Glutamatergic neuron (in vitro differentiated cells): ENCODE measurements at regions not wholly inside any gene's neighbourhood (a gene's known extent, or its start where the extent isn't known, plus 50 kb on each side); places are given as distances from the start of the nearest gene placed in this dataset.

Experiments used
- DNase-seq: peaks from one replicate; pipeline ENCODE4 v3.0.0; 2022
- H3K27ac Mint-ChIP-seq: one replicate; pipeline ENCODE4 v1.8.0; 2020; ENCODE audit warnings: mild to moderate bottlenecking, mixed read lengths, inconsistent platforms; ENCODE audit not compliant: unreplicated experiment
- H3K27me3 Mint-ChIP-seq: one replicate; pipeline ENCODE4 v1.8.0; 2020; ENCODE audit warnings: mild to moderate bottlenecking, moderate library complexity, mixed read lengths, inconsistent platforms; ENCODE audit not compliant: unreplicated experiment
- H3K36me3 Mint-ChIP-seq: one replicate; pipeline ENCODE4 v1.8.0; 2020; ENCODE audit warnings: mild to moderate bottlenecking, mixed read lengths, inconsistent platforms; ENCODE audit not compliant: unreplicated experiment
- H3K4me1 Mint-ChIP-seq: one replicate; pipeline ENCODE4 v1.8.0; 2020; ENCODE audit warnings: mild to moderate bottlenecking, low read depth, mixed read lengths, inconsistent platforms; ENCODE audit not compliant: unreplicated experiment
- H3K4me3 Mint-ChIP-seq: one replicate; pipeline ENCODE4 v1.8.0; 2020; ENCODE audit warnings: mild to moderate bottlenecking, mixed read lengths, inconsistent platforms; ENCODE audit not compliant: unreplicated experiment
- H3K9me3 Mint-ChIP-seq: one replicate; pipeline ENCODE4 v1.8.0; 2020; ENCODE audit warnings: mild to moderate bottlenecking, moderate library complexity, mixed read lengths, inconsistent platforms; ENCODE audit not compliant: unreplicated experiment
- TF ChIP-seq, protein P1 (sequence below): fragments of 200-600 bp; sonication (generic); IDR thresholded peaks from one replicate; pipeline ENCODE4 v1.5.0; 2021; ENCODE audit not compliant: partially characterized antibody, unreplicated experiment

DNA sequence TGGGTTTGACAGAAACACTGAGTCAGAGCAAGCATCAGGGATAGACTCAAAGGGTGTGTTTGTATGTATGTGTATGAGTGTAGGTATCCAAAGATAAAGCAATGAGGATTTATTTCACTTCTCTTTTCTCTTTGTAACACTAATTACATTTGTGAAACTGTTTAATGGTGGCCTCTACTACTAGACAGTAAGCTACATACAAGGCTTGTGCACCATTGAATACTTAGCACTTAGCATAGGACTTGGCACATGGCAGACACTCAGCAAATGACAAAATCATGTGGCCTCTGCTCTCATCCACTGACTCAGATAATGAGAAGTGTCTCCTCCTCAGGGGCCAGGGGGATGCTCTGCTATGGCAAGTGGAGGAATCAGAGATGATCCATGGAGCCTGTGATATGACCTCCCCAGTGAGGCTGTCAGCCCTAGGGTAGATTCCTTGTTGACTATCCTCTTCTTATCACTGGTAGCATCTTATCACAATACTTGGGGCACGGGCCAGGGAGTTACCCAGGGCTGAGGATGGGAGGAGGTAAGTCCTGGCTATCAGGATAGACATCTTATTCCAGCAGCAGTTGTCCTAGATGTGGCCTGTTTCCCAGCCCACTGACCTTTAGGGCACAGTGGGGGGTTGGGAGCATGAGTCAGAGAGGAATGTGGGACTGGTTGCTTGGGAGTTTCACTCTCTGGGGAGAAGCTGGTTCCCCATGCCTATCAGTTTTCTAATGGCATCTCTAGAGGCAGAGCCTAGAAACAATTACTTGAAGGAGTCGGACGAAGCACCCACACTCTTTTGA is 71.2 kb upstream of the HOXC13 start:
- H3K36me3 Mint-ChIP-seq: no peaks in the 10 kb centered on the region
- H3K4me1 Mint-ChIP-seq: no peaks in the 10 kb centered on the region
- H3K9me3 Mint-ChIP-seq: no peaks in the 10 kb centered on the region
- TF ChIP-seq, protein P1, sequence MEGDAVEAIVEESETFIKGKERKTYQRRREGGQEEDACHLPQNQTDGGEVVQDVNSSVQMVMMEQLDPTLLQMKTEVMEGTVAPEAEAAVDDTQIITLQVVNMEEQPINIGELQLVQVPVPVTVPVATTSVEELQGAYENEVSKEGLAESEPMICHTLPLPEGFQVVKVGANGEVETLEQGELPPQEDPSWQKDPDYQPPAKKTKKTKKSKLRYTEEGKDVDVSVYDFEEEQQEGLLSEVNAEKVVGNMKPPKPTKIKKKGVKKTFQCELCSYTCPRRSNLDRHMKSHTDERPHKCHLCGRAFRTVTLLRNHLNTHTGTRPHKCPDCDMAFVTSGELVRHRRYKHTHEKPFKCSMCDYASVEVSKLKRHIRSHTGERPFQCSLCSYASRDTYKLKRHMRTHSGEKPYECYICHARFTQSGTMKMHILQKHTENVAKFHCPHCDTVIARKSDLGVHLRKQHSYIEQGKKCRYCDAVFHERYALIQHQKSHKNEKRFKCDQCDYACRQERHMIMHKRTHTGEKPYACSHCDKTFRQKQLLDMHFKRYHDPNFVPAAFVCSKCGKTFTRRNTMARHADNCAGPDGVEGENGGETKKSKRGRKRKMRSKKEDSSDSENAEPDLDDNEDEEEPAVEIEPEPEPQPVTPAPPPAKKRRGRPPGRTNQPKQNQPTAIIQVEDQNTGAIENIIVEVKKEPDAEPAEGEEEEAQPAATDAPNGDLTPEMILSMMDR: no peak
- no peak overlapping the region for H3K27ac Mint-ChIP-seq
- no peaks in the 10 kb centered on the region for H3K27me3 Mint-ChIP-seq
- no peak overlapping the region for H3K4me3 Mint-ChIP-seq
- no peak for DNase-seq

DNA sequence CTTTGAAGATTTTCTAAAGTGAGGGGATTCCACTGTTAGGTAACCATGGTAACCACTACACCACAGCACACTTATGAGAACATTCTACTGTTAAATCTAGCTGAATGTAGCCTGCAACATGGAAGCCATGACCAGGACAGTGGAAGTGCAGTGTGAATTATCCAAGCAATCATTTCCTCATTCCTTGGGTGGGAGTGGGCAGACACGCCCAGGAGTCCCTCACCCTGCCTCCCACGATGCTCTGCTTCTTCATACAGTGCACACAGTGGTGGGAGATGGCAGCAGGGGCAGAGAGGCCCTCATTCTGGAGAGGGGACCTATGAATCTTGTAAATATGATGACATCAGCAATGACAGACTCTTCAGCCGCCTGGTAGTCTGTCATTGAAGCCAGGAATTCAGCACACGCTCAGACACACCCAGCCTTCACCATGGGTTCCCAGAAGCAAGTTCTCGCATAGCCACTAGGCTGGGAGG is 70.1 kb upstream of the HOXC13 start:
- Mint-ChIP-seq H3K4me3 (no peak overlapping the region), H3K9me3 (no peaks in the 10 kb centered on the region), H3K27me3 (no peaks in the 10 kb centered on the region), H3K4me1 (peaks cover 3% of the 10 kb centered on the region), H3K27ac (no peak overlapping the region), H3K36me3 (no peaks in the 10 kb centered on the region)
- TF ChIP-seq, protein P1: no peak
- no peak for DNase-seq

- Mint-ChIP-seq H3K27ac (no peak overlapping the region), H3K4me1 (peaks cover 3% of the 10 kb centered on the region), H3K9me3 (no peaks in the 10 kb centered on the region), H3K4me3 (no peak overlapping the region), H3K36me3 (no peaks in the 10 kb centered on the region), H3K27me3 (no peaks in the 10 kb centered on the region)
- TF ChIP-seq, protein P1: no peak
- DNase-seq: no peak
Measured at GRCh38 chr12:53869500-53869899, 69.1 kb upstream of the HOXC13 start.

DNA sequence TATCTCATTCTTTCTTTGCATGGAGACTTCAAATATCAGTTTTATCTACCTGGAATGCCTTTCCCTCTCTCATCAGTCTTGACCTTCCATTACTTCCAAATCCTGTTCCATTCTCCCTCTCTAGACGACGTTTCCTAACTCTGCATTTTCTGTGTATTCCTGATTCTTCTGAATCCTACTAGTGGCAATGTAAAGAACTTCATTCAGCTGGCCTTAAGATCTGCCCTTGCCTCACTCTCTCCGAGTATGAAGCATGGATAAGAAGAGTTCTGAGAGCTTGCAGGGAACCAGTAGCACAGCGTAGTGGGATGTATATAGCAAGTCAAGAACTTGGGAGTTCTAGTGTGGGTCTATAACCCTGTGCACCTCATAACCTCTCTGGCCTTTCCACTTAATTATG is 68.5 kb upstream of the HOXC13 start:
- Mint-ChIP-seq H3K36me3 (no peaks in the 10 kb centered on the region), H3K4me3 (no peak overlapping the region), H3K27ac (no peak overlapping the region), H3K27me3 (no peaks in the 10 kb centered on the region), H3K9me3 (no peaks in the 10 kb centered on the region), H3K4me1 (peaks cover 3% of the 10 kb centered on the region)
- TF ChIP-seq, protein P1: no peak
- DNase-seq: no peak

GRCh38 chr12:53871367-53871766 is 67.3 kb upstream of the HOXC13 start:
- Mint-ChIP-seq H3K4me3 (no peak overlapping the region), H3K36me3 (no peaks in the 10 kb centered on the region), H3K4me1 (peaks cover 3% of the 10 kb centered on the region), H3K27me3 (no peaks in the 10 kb centered on the region), H3K27ac (no peak overlapping the region), H3K9me3 (no peaks in the 10 kb centered on the region)
- TF ChIP-seq, protein P1: no peak
- DNase-seq: no peak
